ENCODE measurements at regions not wholly inside any gene's neighbourhood (a gene's known extent, or its start where the extent isn't known, plus 50 kb on each side); places are given as distances from the start of the nearest gene placed in this dataset.

GRCh38 chr2:78644854-78645253, 380.6 kb upstream of the REG3G start:
- H2BK120ac ChIP-seq (ENCODE audit: low read depth, low read length, poor library complexity, severe bottlenecking) = no peak overlapping the region
- DNase-seq = no peak
- H4K20me1 ChIP-seq (ENCODE audit: control insufficient read depth, insufficient read depth, insufficient read length) = no peaks in the 10 kb centered on the region
- H3K4me1 ChIP-seq (ENCODE audit: insufficient read depth, low read length) = no peaks in the 10 kb centered on the region
- H3K36me3 Mint-ChIP-seq (ENCODE audit: insufficient read depth in 1 of 3, low read depth in 3 of 3) = no peaks in the 10 kb centered on the region
- H3K9me3 ChIP-seq (ENCODE audit: control insufficient read depth, low read depth, low read length) = no peaks in the 10 kb centered on the region
- H3K23ac ChIP-seq (ENCODE audit: insufficient read length, low read depth, low read length) = no peak overlapping the region
- H3K14ac ChIP-seq (ENCODE audit: insufficient read depth, low read length) = no peak overlapping the region
- no peak overlapping the region for H4K91ac ChIP-seq (ENCODE audit: insufficient read length, low read depth, low read length)
- no peaks in the 10 kb centered on the region for H3K9me3 Mint-ChIP-seq
- H2AFZ ChIP-seq (ENCODE audit: low read length) = no peak overlapping the region
- H3K27ac ChIP-seq (ENCODE audit: insufficient read length, low read depth, low read length) = no peak overlapping the region
- H3K27me3 Mint-ChIP-seq (ENCODE audit: low read depth) = no peaks in the 10 kb centered on the region
- no peak overlapping the region for H3K27ac Mint-ChIP-seq
- no peak overlapping the region for H3K4ac ChIP-seq (ENCODE audit: low read depth, low read length)
- no peak overlapping the region for H2BK15ac ChIP-seq (ENCODE audit: low read depth, low read length)
- H3K79me1 ChIP-seq (ENCODE audit: insufficient read depth, low read depth, low read length, poor library complexity, severe bottlenecking) = no peaks in the 10 kb centered on the region
- no peak for TF ChIP-seq CTCF (conservative IDR thresholded peaks at IDR 0.05)
- H3K4me2 ChIP-seq (ENCODE audit: insufficient read depth, insufficient read length, low read length) = no peak overlapping the region
- H3K9ac ChIP-seq (ENCODE audit: extremely low read depth, insufficient read length, low read length) = no peak overlapping the region
- H2BK12ac ChIP-seq (ENCODE audit: insufficient read length, low read depth, low read length) = no peak overlapping the region
- H2BK5ac ChIP-seq (ENCODE audit: insufficient read length, low read length) = no peak overlapping the region
- H2BK20ac ChIP-seq (ENCODE audit: low read depth, low read length, poor library complexity, severe bottlenecking) = no peak overlapping the region
- H3K23me2 ChIP-seq (ENCODE audit: insufficient read length, low read depth, low read length, poor library complexity, severe bottlenecking) = no peaks in the 10 kb centered on the region
- H3K4me3 Mint-ChIP-seq = no peak overlapping the region
- WGBS (ENCODE audit: extremely low coverage, insufficient read length, low lambda C conversion rate) = no CpG with 5 or more reads among the region's 1 CpG
- H3K4me1 Mint-ChIP-seq = no peaks in the 10 kb centered on the region
- H3K56ac ChIP-seq (ENCODE audit: insufficient read length, low read depth, low read length) = no peak overlapping the region
- H4K8ac ChIP-seq (replicated peaks; ENCODE audit: insufficient read length, low read depth, low read length) = no peak overlapping the region
- H2AK5ac ChIP-seq (ENCODE audit: insufficient read length, low read length) = no peak overlapping the region
- H3K18ac ChIP-seq (ENCODE audit: insufficient read length, low read depth, low read length) = no peak overlapping the region
- no peaks in the 10 kb centered on the region for H3K27me3 ChIP-seq (ENCODE audit: insufficient read depth, low read length)
- H3K79me2 ChIP-seq (ENCODE audit: insufficient read depth, low read length) = no peaks in the 10 kb centered on the region
- no peak overlapping the region for H3T11ph ChIP-seq (ENCODE audit: low read length)
- H4K5ac ChIP-seq (ENCODE audit: insufficient read length, low read depth, low read length) = no peak overlapping the region

Measured in H9 (cell line).